Small intestine (tissue), 7 donors: ENCODE measurements at regions not wholly inside any gene's neighbourhood (a gene's known extent, or its start where the extent isn't known, plus 50 kb on each side); places are given as distances from the start of the nearest gene placed in this dataset.
"Not testable (repeated sequence)": the region's sequence is repeated elsewhere in the genome, so short reads cannot be mapped to it uniquely, and the experiment has no call there.

ENCODE experiments used
- DNase-seq, 2 donors: peaks; one replicate each; pipeline versions ENCODE4 v3.0.0 to v3.0.0-alpha.2; 2013
- FAIRE-seq: peaks from 2 replicates; lab custom pipeline; 2012; peaks lifted over from hg19 to GRCh38; lab: Jason Lieb, UNC
- H3K27ac ChIP-seq, 3 donors: one replicate each; pipeline ENCODE4 v1.5.1; 2013; ENCODE audit warnings: low read length in 2 of 3, mild to moderate bottlenecking in 2 of 3, control low read depth in 1 of 3, inconsistent platforms in 1 of 3, low read depth in 1 of 3, moderate library complexity in 1 of 3
- H3K27me3 ChIP-seq, 3 donors: one replicate each; pipeline ENCODE4 v1.6.1; 2013; ENCODE audit warnings: low read length in 3 of 3, inconsistent platforms in 1 of 3; ENCODE audit not compliant: control insufficient read depth in 3 of 3, insufficient read depth in 3 of 3
- H3K36me3 ChIP-seq, 3 donors: one replicate each; pipeline ENCODE4 v1.6.1; 2013; ENCODE audit warnings: low read length in 3 of 3, inconsistent platforms in 1 of 3, low read depth in 1 of 3, mild to moderate bottlenecking in 1 of 3, moderate library complexity in 1 of 3; ENCODE audit not compliant: control insufficient read depth in 3 of 3, insufficient read depth in 2 of 3
- H3K4me1 ChIP-seq, 3 donors: one replicate each; pipeline ENCODE4 v1.6.1; 2013; ENCODE audit warnings: low read length in 2 of 3, inconsistent platforms in 1 of 3, low read depth in 1 of 3, mild to moderate bottlenecking in 1 of 3, moderate library complexity in 1 of 3; ENCODE audit not compliant: control insufficient read depth in 3 of 3, insufficient read depth in 2 of 3
- H3K4me3 ChIP-seq, 3 donors: one replicate each; pipeline ENCODE4 v1.5.1; 2013; ENCODE audit warnings: low read length in 3 of 3, control low read depth in 1 of 3, inconsistent platforms in 1 of 3, low read depth in 1 of 3, mild to moderate bottlenecking in 1 of 3, moderate library complexity in 1 of 3
- H3K9me3 ChIP-seq, 2 donors: one replicate each; pipeline ENCODE4 v1.6.1; 2013; ENCODE audit warnings: low read depth in 1 of 2, low read length in 1 of 2; ENCODE audit not compliant: control insufficient read depth in 2 of 2, insufficient read depth in 1 of 2
- WGBS, 3 donors: extraction: QIAGEN DNeasy Blood & Tissue Kit; methylation state at CpG; one replicate each; pipeline ENCODE4 v1.1.7; 2013; 5-methylcytosine and 5-hydroxymethylcytosine counted together
- donor health status: healthy with polysubstance abuse.
- donor health status: control.
- donor health status: control.
- donor health status: Bipolar disorder and iron deficiency.
- donor health status: healthy.

- H3K4me1 ChIP-seq, result no peaks in the 10 kb centered on the region
- H3K4me3 ChIP-seq, result no peak overlapping the region
- FAIRE-seq (no peak), DNase-seq (no peak)
- no peaks in the 10 kb centered on the region for H3K27me3 ChIP-seq
- no peak overlapping the region for H3K27ac ChIP-seq
- peaks cover 0 to 3% of the 10 kb centered on the region in 2 donors for H3K9me3 ChIP-seq
- H3K36me3 ChIP-seq, result no peaks in the 10 kb centered on the region
- WGBS, 3 donors, result 17 to 48% (median 40%) methylated on average over 4 of the region's 4 CpGs
These were observed 99.9 kb downstream of the TRIM42 start for GRCh38 chr3:140777631-140778233.

GRCh38 chr3:140791368-140791767 is 113.5 kb downstream of the TRIM42 start:
- no peak for FAIRE-seq
- 89 to 92% (median 90%) methylated on average over 3 of the region's 3 CpGs for WGBS, 3 donors
- H3K36me3 ChIP-seq, result no peaks in the 10 kb centered on the region

DNA sequence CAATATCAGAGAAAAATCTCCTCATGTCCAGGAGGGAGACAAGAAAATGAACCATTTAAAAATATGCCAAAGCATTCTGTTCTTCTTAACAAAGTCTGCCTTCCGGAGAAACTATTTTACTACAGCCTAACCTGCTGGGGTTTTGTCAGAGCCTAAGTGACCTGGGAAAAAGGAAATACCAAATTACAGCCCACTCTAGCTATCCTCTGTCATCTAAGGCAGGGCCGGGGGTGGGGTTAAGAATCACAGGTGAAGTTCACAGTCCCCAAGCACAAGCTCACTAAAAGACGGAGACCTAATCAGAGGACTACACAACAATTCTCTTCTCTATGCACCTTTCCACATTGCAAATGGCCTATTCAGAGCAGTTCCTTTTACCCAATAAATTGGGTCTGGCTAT is 116.6 kb downstream of the TRIM42 start:
- no peak overlapping the region for H3K27ac ChIP-seq
- H3K9me3 ChIP-seq, result no peaks in the 10 kb centered on the region
- H3K4me1 ChIP-seq, result no peaks in the 10 kb centered on the region
- no peak for FAIRE-seq
- no peaks in the 10 kb centered on the region for H3K27me3 ChIP-seq
- no peaks in the 10 kb centered on the region for H3K36me3 ChIP-seq
- no peak for DNase-seq
- 37 to 54% (median 45%) methylated on average over 3 of the region's 3 CpGs for WGBS, 3 donors
- H3K4me3 ChIP-seq, result no peak overlapping the region

More at GRCh38 chr3:140791368-140791767, 113.5 kb downstream of the TRIM42 start:
- H3K27ac ChIP-seq, result no peak overlapping the region
- no peaks in the 10 kb centered on the region for H3K27me3 ChIP-seq
- H3K9me3 ChIP-seq, result no peaks in the 10 kb centered on the region
- no peak for DNase-seq
- no peak overlapping the region for H3K4me3 ChIP-seq
- no peaks in the 10 kb centered on the region for H3K4me1 ChIP-seq

- not testable (repeated sequence) for H3K27me3 ChIP-seq, H3K4me1 ChIP-seq, H3K27ac ChIP-seq, H3K36me3 ChIP-seq, DNase-seq, H3K9me3 ChIP-seq, H3K4me3 ChIP-seq, FAIRE-seq
- 5 to 16% (median 6%) methylated on average over 1 of the region's 1 CpG for WGBS, 3 donors
These were observed 125.0 kb downstream of the TRIM42 start for GRCh38 chr3:140802898-140803297.

- no peak overlapping the region for H3K4me3 ChIP-seq
- DNase-seq (no peak), FAIRE-seq (no peak)
These were observed 131.5 kb downstream of the TRIM42 start for GRCh38 chr3:140809316-140809715.

DNA sequence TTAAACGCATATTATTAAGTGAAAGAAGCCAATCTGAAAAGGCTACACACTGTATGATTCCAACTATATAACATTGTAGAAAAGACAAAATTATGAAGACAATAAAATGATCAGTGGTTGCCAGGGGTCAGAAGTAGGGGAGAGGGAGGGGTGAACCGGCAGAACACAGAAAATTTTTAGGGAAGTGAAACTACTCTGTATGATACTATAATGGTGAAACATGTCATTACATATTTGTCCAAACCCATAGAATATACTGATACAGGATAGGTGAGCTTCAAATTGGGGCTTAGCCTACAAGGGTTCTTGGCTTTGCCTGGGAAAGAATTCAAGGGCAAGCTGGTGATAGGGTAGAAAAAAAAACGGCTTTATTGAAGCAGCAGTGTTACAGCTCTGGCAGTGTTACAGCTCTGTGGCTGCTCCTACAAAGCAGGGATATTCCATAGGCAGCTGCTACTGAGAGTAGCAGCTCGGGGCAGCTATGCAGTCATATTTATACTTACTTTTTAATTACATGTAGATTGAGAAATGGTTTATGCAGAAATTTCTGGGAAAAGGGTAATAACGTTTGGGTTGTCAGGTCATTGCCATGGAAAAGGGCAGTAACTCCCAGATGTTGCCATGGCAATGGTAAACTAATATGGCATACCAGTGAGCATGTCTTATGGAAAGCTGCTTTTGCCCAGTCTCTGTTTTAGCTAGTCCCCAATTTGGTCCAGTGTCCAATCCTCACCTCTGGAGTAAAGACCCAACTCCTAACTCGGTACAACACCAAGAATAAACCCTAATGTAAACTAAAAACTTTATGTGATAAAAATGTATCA is 125.1 kb upstream of the SLC25A36 start:
- Histone ChIP-seq H3K4me1 (no peaks in the 10 kb centered on the region), H3K9me3 (no peaks in the 10 kb centered on the region), H3K4me3 (no peak overlapping the region), H3K36me3 (no peaks in the 10 kb centered on the region), H3K27ac (no peak overlapping the region), H3K27me3 (no peaks in the 10 kb centered on the region)
- FAIRE-seq, result no peak
- DNase-seq, result no peak
- WGBS, 3 donors, result 46 to 59% (median 48%) methylated on average over 6 of the region's 6 CpGs

More at GRCh38 chr3:140809316-140809715, 131.5 kb downstream of the TRIM42 start:
- no peaks in the 10 kb centered on the region for H3K27me3 ChIP-seq
- no peak overlapping the region for H3K27ac ChIP-seq
- H3K9me3 ChIP-seq, result peaks cover 0 to 10% of the 10 kb centered on the region in 2 donors
- 55 to 64% (median 55%) methylated on average over 2 of the region's 2 CpGs for WGBS, 3 donors
- no peaks in the 10 kb centered on the region for H3K4me1 ChIP-seq
- H3K36me3 ChIP-seq, result no peaks in the 10 kb centered on the region

GRCh38 chr3:140821493-140821892 is 120.1 kb upstream of the SLC25A36 start:
- no peak for FAIRE-seq
- no peak overlapping the region for H3K4me3 ChIP-seq
- H3K27me3 ChIP-seq, result no peaks in the 10 kb centered on the region
- no peaks in the 10 kb centered on the region for H3K9me3 ChIP-seq
- H3K4me1 ChIP-seq, result no peaks in the 10 kb centered on the region
- H3K36me3 ChIP-seq, result no peaks in the 10 kb centered on the region
- WGBS, 3 donors, result 76 to 89% (median 86%) methylated on average over 2 of the region's 2 CpGs
- no peak overlapping the region for H3K27ac ChIP-seq
- no peak for DNase-seq

GRCh38 chr3:140822401-140823047 is 119.1 kb upstream of the SLC25A36 start:
- no peaks in the 10 kb centered on the region for H3K9me3 ChIP-seq
- H3K27me3 ChIP-seq, result no peaks in the 10 kb centered on the region
- H3K4me1 ChIP-seq, result no peaks in the 10 kb centered on the region
- WGBS, 3 donors, result 19 to 41% (median 30%) methylated on average over 3 of the region's 3 CpGs
- no peak overlapping the region for H3K27ac ChIP-seq
- no peak overlapping the region for H3K4me3 ChIP-seq
- FAIRE-seq (no peak), DNase-seq (peak in 1 of 2 donors; percentile 7)
- no peaks in the 10 kb centered on the region for H3K36me3 ChIP-seq
